Mesenteric fat pad (tissue), 1 donor: ENCODE measurements at regions not wholly inside any gene's neighbourhood (a gene's known extent, or its start where the extent isn't known, plus 50 kb on each side); places are given as distances from the start of the nearest gene placed in this dataset.
"Not testable (repeated sequence)": the region's sequence is repeated elsewhere in the genome, so short reads cannot be mapped to it uniquely, and the experiment has no call there.

Source experiments
- DNase-seq: peaks from one replicate; pipeline ENCODE4 v3.0.0-alpha.2; 2020; ENCODE audit warnings: low spot score
- donor health status: DM: yes; HTN: yes; CAD: no.

DNA sequence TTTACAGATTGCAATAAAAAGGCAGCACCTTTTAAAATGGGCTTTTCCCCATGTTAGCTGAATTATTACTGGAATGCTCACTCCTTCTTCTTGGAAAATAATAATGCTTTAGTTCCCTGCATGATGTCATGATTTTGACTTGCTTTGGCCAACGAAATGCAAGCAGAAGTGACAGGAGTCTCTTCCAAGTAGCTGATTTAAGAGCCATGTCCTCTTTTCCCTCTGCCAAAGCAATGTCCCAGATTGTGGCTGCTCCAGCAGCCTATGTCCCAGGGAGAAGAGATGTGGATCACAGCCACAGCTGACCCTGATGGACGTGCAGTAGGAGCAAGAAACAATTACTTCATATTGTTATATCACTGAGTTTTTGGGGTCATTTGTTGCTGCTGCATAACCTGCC, 246.6 kb downstream of the HAPSTR1 start:
- no peak for DNase-seq

- DNase-seq, result no peak
Observed at GRCh38 chr16:9338510-9338909, 247.1 kb downstream of the HAPSTR1 start.

DNA sequence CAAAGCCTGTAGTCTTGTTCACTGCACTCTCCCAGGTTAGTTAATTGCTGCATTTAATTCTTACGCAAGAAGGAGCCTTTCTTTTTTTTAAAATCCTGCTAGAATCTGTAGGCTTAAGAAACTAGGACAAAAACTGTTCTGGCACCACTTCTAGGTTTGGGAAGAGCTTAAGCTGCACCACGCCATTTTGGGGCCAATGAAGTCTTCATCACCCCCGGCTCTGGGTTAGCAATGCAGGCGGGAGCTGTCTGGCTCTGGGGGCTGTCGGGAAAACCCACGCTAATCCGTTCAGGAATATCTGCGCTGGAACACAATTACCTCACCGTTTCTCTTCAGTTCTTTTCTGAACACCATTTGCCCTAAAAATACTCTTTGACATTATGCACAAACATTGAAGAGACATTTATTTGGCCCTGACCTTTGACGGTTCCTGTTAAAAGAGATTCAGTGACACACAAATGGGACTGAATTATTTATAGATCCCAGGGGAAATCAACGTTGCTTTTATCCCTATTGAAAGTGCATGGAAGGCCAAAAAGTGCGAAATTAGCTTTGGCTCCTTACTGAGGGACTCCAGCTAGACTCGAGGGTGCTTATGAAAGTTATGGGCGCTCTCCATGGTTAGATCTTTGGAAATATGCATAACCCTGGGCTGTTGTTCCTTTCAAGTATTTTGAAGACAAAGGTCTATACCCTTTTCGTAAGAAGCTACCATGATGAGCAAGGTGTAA, 249.2 kb downstream of the HAPSTR1 start:
- DNase-seq, result no peak

DNA sequence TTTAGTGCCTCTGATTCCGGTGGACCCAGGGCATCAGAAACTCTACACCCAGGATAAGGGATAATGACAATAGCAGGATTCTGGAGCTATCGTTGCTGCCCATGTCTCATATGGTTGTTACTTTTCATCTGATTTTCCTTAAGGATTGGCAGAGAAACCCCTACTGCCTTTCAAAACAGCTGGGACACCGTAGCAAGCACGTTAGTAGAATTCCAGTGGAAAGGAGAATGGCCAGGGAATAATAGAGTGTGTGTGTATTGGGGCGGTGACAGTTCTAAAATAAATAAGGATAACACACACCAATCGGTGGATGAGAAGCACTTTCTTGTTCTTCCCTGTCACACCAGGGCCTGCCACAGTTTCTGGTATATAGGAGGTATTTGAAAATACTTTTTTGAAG, 251.8 kb downstream of the HAPSTR1 start:
- DNase-seq, result no peak

DNA sequence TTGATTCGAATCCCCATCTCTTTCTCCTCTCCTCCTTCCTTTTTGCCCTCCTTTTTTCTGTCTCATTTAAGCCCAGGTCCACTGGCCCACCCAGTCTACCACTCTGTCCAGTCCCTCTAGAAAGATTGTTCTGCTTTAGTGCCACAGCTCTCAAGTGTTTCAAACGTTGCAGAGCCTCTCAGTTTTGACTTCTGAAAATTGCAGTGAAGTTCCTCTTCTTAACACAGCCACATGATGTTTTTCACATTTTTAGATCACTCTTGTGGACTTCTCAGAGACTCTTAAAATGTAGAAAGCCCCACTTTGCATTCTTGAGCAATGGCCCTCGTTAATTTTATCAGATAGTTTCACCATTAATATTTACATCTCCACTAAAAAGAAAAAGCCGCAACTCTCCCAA, 253.1 kb downstream of the HAPSTR1 start:
- DNase-seq, result no peak

- DNase-seq, result no peak
Observed at GRCh38 chr16:9345046-9345445, 253.6 kb downstream of the HAPSTR1 start.

GRCh38 chr16:9345880-9346279, 254.4 kb downstream of the HAPSTR1 start:
- no peak for DNase-seq

DNA sequence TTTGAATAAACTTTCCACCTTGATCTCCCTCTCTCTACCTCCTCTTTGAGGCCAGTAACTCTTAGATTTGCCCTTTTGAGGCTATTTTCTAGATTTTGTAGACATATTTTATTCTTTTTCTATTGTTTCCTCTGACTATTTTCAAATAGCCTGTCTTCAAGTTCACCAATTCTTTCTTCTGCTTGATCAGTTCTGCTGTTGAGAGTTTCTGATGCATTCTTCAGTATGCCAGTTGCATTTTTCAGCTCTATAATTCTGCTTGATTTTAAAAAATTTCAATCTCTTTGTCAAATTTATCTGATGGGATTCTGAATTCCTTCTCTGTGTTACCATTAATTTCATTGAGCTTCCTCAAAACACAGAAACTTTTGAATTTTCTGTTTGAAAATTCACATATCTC, 257.5 kb downstream of the HAPSTR1 start:
- DNase-seq, result no peak

DNA sequence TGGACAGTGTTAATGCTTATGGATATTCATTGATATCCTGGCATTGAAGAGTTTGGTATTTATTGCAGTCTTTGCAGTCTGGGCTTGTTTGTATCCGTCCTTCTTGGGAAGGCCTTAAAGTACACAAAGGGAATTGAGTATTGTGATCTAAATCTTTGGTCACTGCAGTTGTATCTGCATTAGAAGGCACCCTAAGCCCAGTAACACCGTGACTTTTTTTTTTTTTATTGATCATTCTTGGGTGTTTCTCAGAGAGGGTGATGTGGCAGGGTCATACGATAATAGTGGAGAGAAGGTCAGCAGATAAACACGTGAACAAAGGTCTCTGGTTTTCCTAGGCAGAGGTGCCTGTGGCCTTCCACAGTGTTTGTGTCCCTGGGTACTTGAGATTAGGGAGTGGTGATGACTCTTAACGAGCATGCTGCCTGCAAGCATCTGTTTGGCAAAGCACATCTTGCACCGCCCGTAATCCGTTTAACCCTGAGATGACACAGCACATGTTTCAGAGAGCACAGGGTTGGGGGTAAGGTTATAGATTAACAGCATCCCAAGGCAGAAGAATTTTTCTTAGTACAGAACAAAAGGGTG, 258.0 kb downstream of the HAPSTR1 start:
- DNase-seq, result not testable (repeated sequence)

DNA sequence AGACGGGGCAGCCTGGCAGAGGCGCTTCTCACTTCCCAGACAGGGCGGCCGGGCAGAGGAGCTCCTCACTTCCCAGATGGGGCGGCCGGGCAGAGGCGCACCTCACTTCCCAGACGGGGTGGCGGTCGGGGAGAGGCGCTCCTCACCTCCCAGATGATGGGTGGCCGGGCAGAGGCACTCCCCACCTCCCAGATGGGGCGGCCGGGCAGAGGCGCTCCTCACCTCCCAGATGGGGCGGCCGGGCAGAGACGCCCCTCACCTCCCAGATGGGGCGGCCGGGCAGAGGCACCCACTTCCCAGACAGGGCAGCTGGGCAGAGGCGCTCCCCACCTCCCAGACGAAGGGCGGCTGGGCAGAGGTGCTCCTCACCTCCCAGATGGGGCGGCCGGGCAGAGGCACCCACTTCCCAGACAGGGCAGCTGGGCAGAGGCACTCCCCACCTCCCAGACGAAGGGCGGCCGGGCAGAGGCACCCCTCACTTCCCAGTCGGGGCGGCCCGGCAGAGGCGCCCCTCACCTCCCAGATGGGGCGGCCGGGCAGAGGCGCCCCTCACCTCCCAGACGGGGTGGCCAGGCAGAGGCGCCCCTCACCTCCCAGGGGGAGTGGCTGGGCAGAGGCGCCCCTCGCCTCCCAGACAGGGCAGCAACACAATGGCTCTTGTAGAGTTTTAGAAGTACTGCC, 258.8 kb downstream of the HAPSTR1 start:
- DNase-seq, result not testable (repeated sequence)

DNA sequence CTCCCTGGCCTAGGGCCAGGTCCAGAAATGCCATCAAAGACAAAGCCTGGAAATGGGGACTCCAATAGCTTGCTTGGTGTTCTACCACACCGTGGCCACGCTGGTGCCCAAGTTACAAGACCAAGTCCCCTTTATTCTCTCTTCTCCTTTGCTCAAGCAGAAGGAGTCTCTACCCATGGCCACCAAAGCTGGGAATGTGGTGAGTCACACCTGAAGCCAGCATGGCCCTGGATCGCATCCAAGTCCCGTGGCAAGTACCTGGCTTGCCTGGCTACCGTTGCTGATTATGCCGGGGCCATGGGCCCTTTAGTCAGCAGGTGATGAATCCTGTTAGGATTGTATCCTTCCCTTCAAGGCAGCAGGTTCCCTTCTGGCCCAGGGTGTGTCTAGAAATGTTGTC, 260.0 kb downstream of the HAPSTR1 start:
- DNase-seq, result no peak

DNA sequence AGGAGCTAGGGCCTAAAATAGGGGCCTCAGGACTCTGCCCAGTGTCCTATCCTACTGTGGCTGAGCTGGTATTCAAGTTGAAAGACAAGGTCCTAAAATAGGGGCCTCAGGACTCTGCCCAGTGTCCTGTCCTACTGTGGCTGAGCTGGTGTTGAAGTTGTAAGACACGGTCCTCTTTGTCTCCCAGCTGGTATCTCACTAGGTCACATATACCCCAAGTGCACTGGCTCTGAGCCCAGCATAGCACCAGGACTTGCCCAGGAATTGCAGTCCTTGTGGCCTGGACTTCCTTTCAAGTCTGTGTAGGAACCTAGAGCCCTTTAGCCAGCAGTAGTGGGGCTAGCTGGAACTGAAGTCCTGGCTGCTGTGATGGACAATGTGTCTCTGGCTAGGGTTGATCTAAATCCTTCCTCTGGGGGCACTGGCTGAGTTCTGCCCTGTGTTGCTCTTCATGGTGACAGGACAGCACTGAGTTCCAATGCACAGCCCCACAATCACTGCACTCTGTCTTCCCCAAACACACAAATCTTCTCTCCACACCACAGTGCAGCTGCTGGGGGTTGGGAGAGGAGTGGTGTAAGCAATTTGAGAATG, 260.5 kb downstream of the HAPSTR1 start:
- no peak for DNase-seq

DNA sequence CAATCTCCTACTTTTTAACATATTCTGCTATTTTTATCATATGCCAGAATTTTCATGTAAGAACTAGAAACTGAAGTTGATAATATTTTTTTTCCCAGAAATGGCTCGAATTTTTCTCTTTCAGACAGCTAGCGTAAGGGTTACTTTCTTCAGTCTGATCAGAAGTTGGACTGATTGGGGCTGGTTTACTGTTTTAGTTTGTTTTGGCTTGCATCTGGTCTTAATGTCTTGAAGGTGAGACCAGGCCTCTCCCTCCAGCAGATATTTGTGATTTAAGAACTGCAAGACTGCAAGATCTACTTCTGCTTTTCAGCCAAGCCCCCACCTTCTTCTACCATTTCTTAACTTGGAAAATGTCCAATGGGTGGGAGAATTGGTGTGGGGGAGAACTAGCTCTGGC, 266.4 kb downstream of the HAPSTR1 start:
- no peak for DNase-seq

- DNase-seq, result no peak
Observed at GRCh38 chr16:9360075-9360474, 268.6 kb downstream of the HAPSTR1 start.

DNA sequence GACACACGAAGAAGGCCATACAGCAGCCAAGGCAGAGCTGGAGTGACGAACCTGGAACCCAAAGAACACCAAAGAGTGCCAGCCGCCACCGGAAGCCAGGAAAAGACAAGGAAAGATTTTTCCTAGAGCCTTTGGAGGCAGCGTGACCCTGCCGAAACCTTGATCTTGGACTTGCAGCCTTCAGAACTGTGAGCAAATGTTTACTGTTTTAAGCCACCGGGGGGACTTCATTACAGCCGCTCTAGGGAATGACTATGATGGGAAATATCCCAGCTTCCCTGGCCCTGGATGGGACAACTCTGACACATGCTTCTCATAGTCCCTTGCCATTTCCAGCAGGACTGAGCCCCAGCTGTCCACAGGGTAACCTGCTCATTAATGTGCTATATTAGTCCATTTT, 270.6 kb downstream of the HAPSTR1 start:
- no peak for DNase-seq

GRCh38 chr16:9362604-9363003, 271.2 kb downstream of the HAPSTR1 start:
- no peak for DNase-seq

- DNase-seq, result no peak
Observed at GRCh38 chr16:9363520-9363919, 272.1 kb downstream of the HAPSTR1 start.

DNA sequence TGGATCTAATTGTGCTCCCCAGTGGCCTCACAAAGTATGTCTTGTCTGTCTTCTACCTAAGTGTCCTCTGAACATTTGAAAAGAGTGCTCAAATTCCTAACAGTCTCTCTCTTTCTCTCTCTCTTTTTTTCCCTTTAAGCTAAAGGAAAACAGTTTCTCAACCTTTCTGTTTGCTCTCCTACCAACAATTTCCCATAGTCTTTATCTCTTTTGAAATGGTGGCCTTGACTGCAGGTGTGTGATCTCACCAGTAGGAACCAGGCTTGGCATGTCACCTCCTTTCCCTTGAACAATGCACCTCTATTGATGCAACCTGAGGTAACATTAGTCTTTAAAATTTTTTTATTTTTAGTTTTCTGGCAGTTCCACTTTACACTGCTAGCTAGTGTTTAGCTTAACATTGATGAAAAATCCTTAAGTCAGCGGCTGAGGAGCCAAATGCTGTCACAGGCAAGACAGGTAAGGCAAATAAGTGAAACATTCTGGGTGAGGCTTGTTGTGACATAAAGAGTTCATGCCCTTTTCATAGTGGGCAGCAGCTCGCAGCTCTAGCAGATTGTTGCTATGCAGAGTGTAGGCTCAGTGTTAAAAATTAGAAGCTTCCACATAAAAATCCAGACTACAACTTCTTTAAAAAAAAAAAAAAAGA, 273.4 kb downstream of the HAPSTR1 start:
- DNase-seq, result no peak

- DNase-seq, result no peak
Observed at GRCh38 chr16:9365370-9365728, 273.9 kb downstream of the HAPSTR1 start.

GRCh38 chr16:9366048-9366969, 274.9 kb downstream of the HAPSTR1 start:
- DNase-seq, result no peak

DNA sequence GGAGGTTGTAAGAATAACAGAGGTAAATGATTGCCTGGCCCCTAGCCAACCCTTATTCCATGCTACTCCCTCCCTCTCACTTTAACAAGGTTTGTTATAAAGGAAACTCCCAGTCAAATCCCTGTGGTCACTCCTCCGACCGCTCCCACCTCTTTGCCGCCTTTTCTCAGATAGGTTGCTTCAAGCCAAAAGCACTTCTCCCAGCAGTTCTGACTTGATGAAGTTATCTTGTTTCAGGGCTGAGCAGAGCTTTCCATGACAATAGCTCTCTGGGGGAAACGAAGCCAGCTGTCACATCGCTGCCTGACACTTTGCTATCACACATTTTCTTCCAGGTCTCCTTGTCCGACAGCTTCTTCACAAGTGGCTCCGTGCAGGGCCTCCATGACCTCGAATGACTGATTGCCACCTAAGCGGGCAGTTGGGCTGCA, 278.6 kb downstream of the HAPSTR1 start:
- no peak for DNase-seq
